GM03348 (cell line): ENCODE measurements at regions not wholly inside any gene's neighbourhood (a gene's known extent, or its start where the extent isn't known, plus 50 kb on each side); places are given as distances from the start of the nearest gene placed in this dataset.
"Not testable (repeated sequence)": the region's sequence is repeated elsewhere in the genome, so short reads cannot be mapped to it uniquely, and the experiment has no call there.

Experiments used
- DNase-seq: peaks from one replicate; pipeline ENCODE4 v3.0.0; 2012; ENCODE audit warnings: low spot score

- no peak for DNase-seq
These were observed 391.4 kb downstream of the TNS3 start for GRCh38 chr7:47190462-47190861.

GRCh38 chr7:47188653-47189315, 393.1 kb downstream of the TNS3 start:
- peak; percentile 21 for DNase-seq

- DNase-seq: no peak
These were observed 393.8 kb downstream of the TNS3 start for GRCh38 chr7:47188136-47188535.

GRCh38 chr7:47186316-47186715, 395.6 kb downstream of the TNS3 start:
- no peak for DNase-seq

GRCh38 chr7:47185839-47186238, 396.1 kb downstream of the TNS3 start:
- no peak for DNase-seq

- no peak for DNase-seq
These were observed 396.7 kb downstream of the TNS3 start for GRCh38 chr7:47185170-47185569.

GRCh38 chr7:47183862-47184590, 397.9 kb downstream of the TNS3 start:
- DNase-seq: no peak

- DNase-seq: no peak
These were observed 400.1 kb downstream of the TNS3 start for GRCh38 chr7:47181746-47182361.

- no peak for DNase-seq
These were observed 401.4 kb downstream of the TNS3 start for GRCh38 chr7:47180516-47180826.

- peak; percentile 84 for DNase-seq
These were observed 401.9 kb downstream of the TNS3 start for GRCh38 chr7:47179812-47180515.

GRCh38 chr7:47172602-47173539, 409.0 kb downstream of the TNS3 start:
- not testable (repeated sequence) for DNase-seq

GRCh38 chr7:47170516-47170915, 411.4 kb downstream of the TNS3 start:
- peak; percentile 33 for DNase-seq

GRCh38 chr7:47154791-47155190, 427.1 kb downstream of the TNS3 start:
- peak; percentile 27 for DNase-seq

- DNase-seq: no peak
These were observed 428.3 kb downstream of the TNS3 start for GRCh38 chr7:47153576-47153975.

GRCh38 chr7:47153058-47153457, 428.9 kb downstream of the TNS3 start:
- peak; percentile 67 for DNase-seq

- no peak for DNase-seq
These were observed 429.6 kb downstream of the TNS3 start for GRCh38 chr7:47152307-47152706.

- DNase-seq: no peak
These were observed 431.2 kb downstream of the TNS3 start for GRCh38 chr7:47150497-47151260.

GRCh38 chr7:47149971-47150370, 431.9 kb downstream of the TNS3 start:
- no peak for DNase-seq

GRCh38 chr7:47149208-47149839, 432.6 kb downstream of the TNS3 start:
- DNase-seq: no peak

GRCh38 chr7:47148536-47149207, 433.2 kb downstream of the TNS3 start:
- no peak for DNase-seq
